ENCODE measurements at regions not wholly inside any gene's neighbourhood (a gene's known extent, or its start where the extent isn't known, plus 50 kb on each side); places are given as distances from the start of the nearest gene placed in this dataset.
"Not testable (repeated sequence)": the region's sequence is repeated elsewhere in the genome, so short reads cannot be mapped to it uniquely, and the experiment has no call there.

DNA sequence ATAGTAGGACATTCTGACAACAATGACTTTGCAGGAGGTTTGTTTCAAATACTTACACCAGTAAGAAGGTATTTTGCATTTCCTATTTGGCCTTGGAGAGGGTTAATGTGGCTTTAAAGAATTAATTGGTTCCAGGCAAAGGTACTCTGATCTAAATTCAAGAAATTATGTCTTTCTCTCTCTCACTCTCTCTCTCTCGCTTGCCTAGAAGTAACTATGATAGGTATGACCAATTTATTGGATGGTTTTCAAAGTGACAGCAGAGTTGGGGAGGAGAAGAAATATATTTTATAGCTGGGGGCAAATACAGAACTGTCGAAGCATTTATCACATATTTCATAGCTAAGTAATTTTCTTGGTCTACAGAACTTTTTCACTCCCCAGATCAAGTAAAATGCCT is 116.0 kb downstream of the ATP6V1G3 start:
- no peak for DNase-seq
- intact Hi-C loops (cut with DNase I): no loop called here
- no peak for ATAC-seq (ENCODE audit: poor library complexity)

DNA sequence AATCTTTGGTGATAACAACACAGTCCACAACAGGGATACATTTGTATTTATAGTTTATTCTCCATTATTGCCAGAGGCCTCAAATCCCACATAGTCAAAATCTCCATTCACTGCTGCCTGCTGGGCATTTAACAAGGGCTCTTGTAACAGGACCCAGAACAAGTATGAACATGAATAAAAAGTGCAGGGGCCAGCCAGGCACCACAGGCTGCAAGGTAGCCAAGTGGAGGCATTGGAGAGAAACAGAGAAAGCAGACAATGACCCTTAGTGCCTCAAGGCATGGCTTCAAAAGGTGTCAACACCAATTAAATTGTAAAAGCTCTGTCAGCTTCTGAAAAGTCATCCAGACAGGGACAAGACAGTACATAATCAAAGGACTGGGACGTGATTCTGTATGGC is 116.8 kb downstream of the ATP6V1G3 start:
- intact Hi-C loops (cut with DNase I): no loop called here
- ATAC-seq (ENCODE audit: poor library complexity) (no peak), DNase-seq (no peak)

DNA sequence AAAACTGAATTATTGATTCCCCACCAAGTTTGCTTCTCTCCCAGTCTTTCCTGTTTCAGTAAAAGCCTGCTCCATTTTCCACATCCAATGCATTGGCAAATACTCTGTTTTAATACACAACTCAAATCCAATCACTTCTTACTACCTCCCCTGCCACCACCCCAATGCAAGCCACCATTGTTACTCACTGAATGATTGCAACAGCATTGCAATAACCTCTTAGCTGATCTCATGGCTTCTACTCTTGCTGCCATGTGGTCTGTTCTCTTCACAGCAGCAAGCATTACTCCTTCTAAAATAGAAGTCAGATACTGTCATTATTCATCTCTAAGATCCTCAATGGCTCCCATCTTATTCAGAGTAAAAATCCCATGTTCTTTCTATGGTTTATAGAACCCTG is 123.4 kb downstream of the ATP6V1G3 start:
- ATAC-seq (ENCODE audit: poor library complexity) (no peak), DNase-seq (no peak)
- intact Hi-C loops (cut with DNase I): no loop called here

DNA sequence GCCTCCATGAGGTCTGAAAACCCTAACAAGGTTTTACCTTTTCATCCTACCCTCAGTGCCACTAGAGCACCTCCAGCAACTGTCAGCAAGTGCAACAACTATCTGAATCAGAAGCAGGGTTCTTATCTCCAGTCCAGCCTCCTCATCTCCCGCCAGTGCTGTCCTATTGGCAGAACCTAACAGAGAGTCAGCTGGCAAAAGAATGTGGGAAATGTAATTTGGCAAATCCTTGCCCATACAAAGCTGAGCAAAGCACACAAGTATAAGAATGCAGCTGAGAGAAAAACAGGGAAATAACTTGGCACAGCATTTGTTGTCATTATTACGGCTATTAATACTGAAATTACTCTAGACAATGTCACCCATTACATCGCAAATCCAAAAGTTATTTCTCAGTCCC is 124.2 kb downstream of the ATP6V1G3 start:
- ATAC-seq (ENCODE audit: poor library complexity) (no peak), DNase-seq (no peak)
- intact Hi-C loops (cut with DNase I): no loop called here

DNA sequence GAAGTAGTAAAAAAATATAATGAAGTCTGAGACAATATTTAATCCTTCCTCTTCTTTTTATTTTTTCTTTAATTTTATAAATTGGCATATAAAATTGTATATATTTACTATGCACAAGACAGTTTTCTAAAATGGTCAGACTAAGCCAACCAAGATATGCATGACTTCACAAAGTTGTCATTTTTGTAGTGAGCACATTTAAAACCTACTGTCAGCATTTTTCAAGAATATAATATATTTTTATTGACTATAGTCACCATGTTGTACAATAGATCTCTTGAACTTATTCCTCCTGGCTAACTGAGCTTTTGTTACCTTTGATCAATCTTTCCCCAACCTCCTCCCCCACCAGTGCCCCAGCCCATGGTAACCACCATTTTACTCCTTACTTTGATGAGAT is 129.2 kb downstream of the ATP6V1G3 start:
- intact Hi-C loops (cut with DNase I): no loop called here
- ATAC-seq (ENCODE audit: poor library complexity) (no peak), DNase-seq (no peak)

DNA sequence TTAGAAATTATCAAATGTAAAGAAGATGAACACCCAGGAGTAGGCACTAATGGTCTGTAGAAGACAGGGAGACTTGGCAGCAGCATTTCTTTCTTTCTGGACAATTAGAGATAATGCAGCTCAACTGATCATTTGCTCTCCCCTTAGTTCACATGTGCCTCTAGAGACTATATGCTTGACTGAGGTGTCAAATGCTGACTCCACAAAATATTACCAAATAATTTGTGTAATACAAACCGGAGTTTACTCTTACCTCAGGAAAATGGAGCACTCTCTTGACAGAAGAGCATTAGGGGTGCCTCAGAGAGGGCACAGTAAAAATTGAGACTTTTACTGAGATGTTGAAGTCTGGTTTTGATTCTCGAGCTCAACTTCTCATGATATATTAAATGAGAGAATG is 131.8 kb downstream of the ATP6V1G3 start:
- ATAC-seq (ENCODE audit: poor library complexity): no peak
- intact Hi-C loops (cut with DNase I): no loop called here
- no peak for DNase-seq

DNA sequence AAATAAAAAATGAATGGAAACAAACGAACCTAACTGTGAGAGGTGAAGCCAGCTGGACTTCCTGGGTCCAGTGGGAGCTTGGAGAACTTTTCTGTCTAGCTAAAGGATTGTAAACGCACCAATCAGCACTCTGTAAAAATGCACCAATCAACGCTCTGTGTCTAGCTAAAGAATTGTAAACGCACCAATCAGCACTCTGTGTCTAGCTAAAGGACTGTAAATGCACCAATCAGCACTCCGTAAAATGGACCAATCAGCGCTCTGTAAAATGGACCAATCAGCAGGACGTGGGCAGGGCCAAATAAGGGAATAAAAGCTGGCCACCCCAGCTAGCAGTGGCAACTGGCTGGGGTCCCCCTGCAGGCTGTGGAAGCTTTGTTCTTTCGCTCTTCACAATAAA is 135.8 kb downstream of the ATP6V1G3 start:
- ATAC-seq (ENCODE audit: poor library complexity); intact Hi-C loops (cut with DNase I); DNase-seq: not testable (repeated sequence)

DNA sequence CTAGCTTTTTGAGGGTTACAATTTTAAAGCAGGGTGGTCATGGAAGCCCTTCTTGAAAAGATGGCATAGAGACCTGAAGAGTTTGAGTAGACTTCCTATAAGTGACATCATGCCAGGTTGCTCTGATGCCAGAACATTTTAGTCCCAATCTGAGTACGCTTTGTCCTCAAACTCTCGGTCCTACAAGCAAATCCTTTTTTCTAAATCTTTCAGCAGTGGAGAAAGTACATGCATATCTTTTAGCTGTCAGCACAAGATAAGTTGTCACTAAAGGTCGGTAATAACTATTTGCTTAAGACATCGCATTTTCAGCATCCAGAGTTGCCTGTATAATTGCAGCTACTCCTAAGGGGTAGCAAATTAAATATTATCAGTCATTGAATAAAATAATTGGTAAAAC is 140.4 kb downstream of the ATP6V1G3 start:
- intact Hi-C loops (cut with DNase I): no loop called here
- ATAC-seq (ENCODE audit: poor library complexity): no peak

DNA sequence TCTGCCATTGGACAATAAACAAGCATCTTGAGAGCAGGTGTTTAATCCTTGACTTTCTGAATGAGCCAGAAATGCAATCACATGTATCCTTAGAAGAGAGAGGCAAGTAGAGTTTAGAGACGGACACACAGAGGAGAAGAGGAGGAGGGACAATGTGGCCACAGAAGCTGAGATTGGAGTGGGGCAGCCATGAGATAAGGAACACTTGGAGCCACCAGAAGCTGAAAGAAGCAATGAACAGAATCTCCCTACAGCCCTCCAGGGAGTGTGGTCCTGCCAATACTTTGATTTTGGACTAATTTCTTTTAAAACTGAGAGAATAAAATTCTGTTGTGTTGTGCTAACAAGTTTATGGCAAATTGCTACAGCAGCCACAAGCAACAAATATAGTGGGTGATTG is 141.0 kb downstream of the ATP6V1G3 start:
- DNase-seq: no peak
- intact Hi-C loops (cut with DNase I): no loop called here
- no peak for ATAC-seq (ENCODE audit: poor library complexity)

More for the DNA sequence above, 140.4 kb downstream of the ATP6V1G3 start:
- DNase-seq: no peak

DNA sequence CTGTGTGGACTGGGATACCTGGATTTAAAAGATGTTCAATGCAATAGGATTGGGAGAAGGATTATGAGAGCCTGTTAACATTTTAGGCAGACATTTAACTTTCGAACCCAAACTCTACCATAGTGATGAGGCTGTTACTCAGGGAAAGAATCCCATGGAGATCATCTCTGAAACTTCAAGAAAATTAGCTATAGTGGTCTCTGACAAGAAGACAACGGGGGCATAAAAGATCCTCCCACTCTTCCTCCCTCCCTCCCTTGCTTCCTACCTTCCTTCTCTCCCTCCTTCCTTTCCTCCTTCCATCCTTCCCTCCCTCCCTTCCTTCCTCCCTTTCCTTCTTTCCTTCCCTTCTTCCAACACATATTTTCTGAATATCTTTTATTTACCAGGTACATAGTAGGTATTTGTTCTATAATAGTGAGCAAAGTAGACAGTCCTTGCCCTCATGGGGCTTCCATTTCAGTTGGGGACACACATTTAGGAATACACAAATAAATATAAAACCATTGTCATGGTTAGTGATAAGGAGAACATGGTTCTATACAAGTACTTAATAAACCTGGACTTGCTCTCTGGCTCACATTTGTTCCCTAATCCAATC is 143.2 kb downstream of the ATP6V1G3 start:
- no peak for DNase-seq
- intact Hi-C loops (cut with DNase I): no loop called here
- ATAC-seq (ENCODE audit: poor library complexity): no peak

DNA sequence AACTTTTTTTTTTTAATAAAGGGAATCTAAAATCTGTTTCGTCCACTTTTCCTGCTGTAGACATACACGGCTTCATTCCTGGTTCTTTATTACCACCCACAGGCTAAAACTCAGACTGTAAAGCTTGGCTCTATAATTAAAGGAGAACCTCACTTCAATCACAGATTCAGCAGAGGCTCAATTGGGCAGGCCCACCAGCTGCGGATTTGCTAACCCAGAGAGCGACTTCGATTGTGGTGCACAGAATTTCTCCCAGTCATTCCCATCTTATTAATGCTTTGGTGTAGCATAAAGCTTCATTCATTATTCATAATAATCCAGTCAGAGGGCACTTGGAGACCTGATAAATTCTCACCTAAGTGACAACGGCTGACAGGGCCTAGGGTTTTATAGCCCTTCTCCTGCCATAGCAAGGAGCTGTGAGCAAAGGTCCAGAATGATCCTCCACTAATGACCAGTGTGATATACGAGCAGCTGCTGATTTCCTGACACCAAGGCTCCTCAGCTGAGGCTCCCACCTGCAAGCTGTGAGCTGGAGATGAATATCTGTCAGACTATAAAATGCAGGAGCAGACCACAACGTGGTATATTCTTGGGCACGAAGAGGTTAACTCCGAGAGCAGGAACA is 149.0 kb downstream of the ATP6V1G3 start:
- intact Hi-C loops (cut with DNase I): no loop called here
- no peak for DNase-seq
- ATAC-seq (ENCODE audit: poor library complexity): no peak

DNA sequence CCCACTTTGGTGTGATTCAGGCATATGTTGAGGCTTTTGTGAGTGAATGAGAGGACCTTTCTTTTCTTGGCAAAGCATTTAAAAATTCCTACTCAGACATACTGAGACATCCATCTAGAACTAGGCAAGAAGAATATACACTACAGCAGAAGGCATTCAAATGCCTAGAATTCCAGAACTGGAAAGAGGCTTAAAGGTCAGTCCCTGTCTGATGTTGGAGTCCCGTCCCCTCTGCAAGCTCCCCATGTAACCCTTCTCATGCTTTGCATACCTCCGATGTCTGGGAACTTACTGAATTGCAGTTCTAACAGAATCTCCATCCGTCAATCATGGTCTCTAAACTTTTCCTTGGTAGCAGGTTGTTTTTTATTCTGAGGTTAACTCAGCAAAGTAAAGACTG is 152.9 kb downstream of the ATP6V1G3 start:
- DNase-seq (no peak), ATAC-seq (ENCODE audit: poor library complexity) (no peak)
- intact Hi-C loops (cut with DNase I): no loop called here

DNA sequence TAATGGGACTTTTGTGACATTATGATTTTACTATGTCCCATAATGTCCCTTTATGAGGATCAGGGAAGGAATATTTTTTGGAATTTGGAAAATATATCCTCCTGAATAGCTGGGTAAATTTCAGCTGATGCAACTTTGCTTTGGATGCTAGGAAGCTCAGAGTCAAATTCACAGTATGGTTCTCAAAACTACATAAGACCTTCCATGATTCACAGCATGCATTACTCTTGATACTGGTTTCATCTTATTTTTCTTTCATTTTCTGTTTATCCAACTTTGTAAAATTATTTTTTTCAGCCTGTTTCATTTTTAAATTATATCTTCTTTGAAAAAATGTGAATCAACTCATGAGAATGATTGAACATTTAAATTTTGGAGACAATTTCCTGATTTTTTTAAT is 160.2 kb downstream of the ATP6V1G3 start:
- DNase-seq (no peak), ATAC-seq (ENCODE audit: poor library complexity) (no peak)
- intact Hi-C loops (cut with DNase I): no loop called here

DNA sequence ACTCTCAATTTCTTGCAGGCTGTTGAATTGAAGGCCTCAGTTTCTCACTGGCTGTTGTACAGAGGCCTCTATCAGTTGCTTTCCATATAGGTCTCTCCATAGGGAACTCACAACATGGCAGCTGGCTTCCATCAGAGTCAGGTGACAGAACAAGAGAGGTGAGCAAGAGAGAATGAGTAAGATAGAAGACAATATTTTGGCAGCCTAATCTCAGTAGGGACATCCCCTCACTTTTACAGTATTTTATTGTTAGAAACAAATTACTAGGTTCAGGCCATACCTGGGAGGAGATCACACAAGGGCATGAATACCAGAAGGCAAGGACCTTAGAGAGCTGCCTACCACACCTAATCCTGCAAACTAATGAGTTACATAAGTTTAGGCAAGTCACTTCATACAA is 162.8 kb downstream of the ATP6V1G3 start:
- intact Hi-C loops (cut with DNase I): no loop called here

DNA sequence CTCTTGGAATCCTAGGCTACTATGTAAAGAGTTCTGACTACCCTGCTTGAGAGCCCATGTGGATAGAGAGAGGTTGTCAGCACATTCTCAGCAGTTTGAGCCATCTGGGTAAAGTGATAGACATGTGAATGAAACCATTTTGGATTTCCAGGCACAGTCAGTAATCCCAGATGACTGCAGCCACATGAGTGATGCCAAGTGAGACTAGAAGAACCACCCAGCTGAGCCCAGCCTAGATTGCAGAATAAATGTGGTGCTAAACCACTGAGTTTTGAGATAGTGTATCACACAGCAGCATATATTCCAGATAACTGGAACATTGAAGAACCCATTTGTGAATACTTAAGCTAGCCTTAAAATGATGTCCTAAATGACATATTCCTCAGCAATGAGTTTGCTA is 166.2 kb downstream of the ATP6V1G3 start:
- DNase-seq (no peak), ATAC-seq (ENCODE audit: poor library complexity) (no peak)
- intact Hi-C loops (cut with DNase I): no loop called here

More for the DNA sequence above, 162.8 kb downstream of the ATP6V1G3 start:
- no peak for ATAC-seq (ENCODE audit: poor library complexity)
- no peak for DNase-seq

DNA sequence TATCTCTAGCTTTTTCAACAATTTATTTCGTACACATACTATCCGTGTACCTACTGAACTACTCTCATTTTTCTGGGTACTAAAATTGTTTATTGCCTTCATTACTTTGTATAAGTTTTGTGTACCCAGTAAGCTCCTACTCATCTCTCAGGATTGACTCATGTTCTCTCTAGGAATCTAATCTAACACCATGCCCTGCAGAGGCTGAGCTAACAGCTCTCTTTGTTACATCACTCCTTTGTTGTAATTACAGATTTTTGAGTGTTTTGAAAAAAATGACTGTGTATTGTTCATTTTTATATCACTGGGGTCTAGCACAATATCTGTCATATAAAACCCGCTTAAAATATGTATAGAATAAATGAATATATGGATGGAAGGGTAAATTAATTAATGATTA is 167.1 kb downstream of the ATP6V1G3 start:
- intact Hi-C loops (cut with DNase I): no loop called here
- no peak for ATAC-seq (ENCODE audit: poor library complexity)

More for the DNA sequence above, 167.1 kb downstream of the ATP6V1G3 start:
- no peak for DNase-seq
